ENCODE measurements at regions not wholly inside any gene's neighbourhood (a gene's known extent, or its start where the extent isn't known, plus 50 kb on each side); places are given as distances from the start of the nearest gene placed in this dataset.

DNA sequence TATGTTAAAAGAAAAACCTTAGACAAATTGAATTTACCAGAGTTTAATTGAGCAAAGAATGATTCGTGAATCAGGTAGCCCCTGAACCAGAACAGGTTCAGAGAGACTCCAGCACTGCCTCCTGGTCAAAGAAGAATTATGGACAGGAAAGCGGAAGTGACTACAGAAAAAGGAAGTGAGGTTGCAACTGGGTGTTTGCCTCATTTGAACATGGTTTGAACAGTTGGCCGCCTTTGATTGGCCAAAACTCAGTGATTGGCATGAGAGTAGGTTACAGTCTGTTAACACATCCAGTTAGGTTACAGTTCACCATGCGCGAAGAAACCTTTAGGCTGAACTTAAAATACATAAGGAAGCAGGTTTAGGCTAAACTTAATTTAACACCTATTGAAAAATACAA is 248.8 kb downstream of the TFAP2A start:
- TF ChIP-seq, protein P1, sequence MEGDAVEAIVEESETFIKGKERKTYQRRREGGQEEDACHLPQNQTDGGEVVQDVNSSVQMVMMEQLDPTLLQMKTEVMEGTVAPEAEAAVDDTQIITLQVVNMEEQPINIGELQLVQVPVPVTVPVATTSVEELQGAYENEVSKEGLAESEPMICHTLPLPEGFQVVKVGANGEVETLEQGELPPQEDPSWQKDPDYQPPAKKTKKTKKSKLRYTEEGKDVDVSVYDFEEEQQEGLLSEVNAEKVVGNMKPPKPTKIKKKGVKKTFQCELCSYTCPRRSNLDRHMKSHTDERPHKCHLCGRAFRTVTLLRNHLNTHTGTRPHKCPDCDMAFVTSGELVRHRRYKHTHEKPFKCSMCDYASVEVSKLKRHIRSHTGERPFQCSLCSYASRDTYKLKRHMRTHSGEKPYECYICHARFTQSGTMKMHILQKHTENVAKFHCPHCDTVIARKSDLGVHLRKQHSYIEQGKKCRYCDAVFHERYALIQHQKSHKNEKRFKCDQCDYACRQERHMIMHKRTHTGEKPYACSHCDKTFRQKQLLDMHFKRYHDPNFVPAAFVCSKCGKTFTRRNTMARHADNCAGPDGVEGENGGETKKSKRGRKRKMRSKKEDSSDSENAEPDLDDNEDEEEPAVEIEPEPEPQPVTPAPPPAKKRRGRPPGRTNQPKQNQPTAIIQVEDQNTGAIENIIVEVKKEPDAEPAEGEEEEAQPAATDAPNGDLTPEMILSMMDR (IDR thresholded peaks at IDR 0.05 in 4 of 5, conservative IDR thresholded peaks at IDR 0.05 in 1 of 5) = no peak
- TF ChIP-seq POLR2A (IDR thresholded peaks at IDR 0.05) = no peak

Measured in gastrocnemius medialis (tissue), 4 donors.